ENCODE measurements at regions not wholly inside any gene's neighbourhood (a gene's known extent, or its start where the extent isn't known, plus 50 kb on each side); places are given as distances from the start of the nearest gene placed in this dataset.

DNA sequence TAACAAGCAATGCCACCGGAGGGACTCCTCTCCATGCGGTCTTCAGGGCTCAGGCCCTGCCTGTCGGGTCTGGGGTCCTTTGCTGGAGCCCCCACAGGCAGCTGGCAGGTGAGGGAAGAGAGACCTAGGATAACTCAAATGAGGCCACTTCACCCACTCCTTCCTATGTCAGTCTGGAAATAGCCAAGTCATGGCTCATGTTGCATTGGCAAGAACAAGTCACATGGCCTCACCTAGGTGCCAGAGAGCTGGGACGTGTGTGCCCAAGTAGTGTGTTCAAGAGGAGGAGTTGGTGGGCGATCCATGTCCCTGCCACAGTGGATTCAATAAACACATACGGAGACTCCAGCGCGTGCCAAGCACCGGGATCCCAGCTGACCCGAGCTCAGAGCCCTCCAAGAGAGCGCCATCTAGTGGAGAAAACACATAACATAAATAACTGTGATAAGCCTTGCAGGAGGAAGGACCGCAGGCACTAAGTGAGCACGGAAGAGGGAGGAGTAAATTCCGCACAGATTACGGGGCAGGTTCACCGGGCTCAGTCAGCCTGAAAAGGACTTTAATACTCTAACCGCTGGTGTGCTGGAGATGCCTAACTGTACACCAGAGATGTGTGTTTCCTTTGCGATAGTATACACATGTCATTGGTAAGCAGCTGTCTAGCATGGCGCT lies 580.8 kb downstream of the CCDC171 start:
- peak in 1 of 2 donors; percentile 24 for DNase-seq (ENCODE audit: low spot score in 2 of 2)
- Mint-ChIP-seq H3K27ac (no peak overlapping the region), H3K36me3 (peaks cover 0 to 4% of the 10 kb centered on the region in 2 donors), H3K9me3 (peaks cover 0 to 3% of the 10 kb centered on the region in 2 donors)
- ATAC-seq = peak; percentile 73 to 88

DNA sequence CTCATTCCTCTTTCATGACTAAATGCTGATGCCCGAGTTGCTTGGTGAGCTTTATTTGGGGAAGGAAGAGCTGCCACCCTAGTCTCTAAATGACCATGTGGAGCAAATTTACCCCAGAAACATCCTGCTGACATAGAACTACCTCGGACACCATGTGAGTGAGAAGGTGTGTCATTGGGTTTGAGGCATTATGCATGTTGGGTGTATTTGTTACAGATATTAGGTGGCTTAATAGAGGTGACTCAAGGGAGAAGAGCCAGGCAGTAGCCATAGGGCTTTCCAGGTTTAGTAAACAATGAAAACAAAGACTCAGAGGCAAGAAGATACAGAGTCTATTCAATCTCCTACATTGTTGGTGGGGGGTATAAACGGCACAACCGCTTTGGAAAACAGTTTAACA lies 581.5 kb downstream of the CCDC171 start:
- no peak for ATAC-seq
- Mint-ChIP-seq H3K36me3 (no peaks in the 10 kb centered on the region), H3K9me3 (no peaks in the 10 kb centered on the region), H3K27ac (no peak overlapping the region)
- no peak for DNase-seq (ENCODE audit: low spot score in 2 of 2)

- Mint-ChIP-seq H3K36me3 (no peaks in the 10 kb centered on the region), H3K27ac (no peak overlapping the region), H3K9me3 (no peaks in the 10 kb centered on the region)
- DNase-seq (ENCODE audit: low spot score in 2 of 2) (no peak), ATAC-seq (no peak)
Measured at GRCh38 chr9:16135968-16136367, 583.1 kb downstream of the CCDC171 start.

DNA sequence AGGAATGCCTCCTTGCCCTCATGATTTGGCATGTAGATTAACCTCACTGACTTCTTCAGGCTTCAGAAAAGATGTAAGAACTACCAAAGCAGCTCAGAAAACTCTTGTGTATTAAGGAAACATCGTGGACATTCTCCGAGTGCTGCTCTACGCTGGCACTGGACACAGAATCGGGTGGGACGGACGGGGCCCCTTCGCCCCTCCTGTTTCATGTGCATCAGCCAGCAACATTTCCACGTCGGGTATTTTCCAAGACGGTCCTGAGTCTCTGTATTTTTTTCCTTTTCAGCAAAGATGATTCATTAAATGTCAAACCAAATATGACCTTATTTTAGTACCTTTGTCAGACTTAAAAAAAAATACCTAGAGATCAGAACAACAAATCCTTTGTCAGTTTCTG lies 583.6 kb downstream of the CCDC171 start:
- DNase-seq (ENCODE audit: low spot score in 2 of 2) = no peak
- Mint-ChIP-seq H3K9me3 (no peaks in the 10 kb centered on the region), H3K36me3 (no peaks in the 10 kb centered on the region), H3K27ac (no peak overlapping the region)
- ATAC-seq = peak in 1 of 2 donors; percentile 28

DNA sequence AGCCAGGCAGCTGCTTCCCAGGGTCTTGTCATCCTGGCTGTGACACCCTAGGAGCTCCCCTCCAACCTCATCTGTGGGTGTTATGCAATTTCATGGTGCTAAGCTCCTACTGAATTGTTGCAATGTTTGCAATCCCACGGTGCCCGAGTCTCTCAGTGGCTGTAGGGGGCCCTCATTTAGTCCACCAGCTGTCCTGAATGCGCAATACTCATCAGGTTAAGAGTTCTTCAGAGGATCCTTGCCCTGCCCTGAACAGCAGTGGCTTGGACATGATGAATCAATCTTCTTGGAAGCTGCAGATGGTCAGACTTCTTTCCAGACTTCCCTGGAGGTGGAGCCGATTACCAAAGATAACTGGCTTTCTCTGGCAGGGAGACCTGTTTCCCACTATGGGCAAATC lies 584.1 kb downstream of the CCDC171 start:
- DNase-seq (ENCODE audit: low spot score in 2 of 2) (no peak), ATAC-seq (no peak)
- no peaks in the 10 kb centered on the region for H3K9me3 Mint-ChIP-seq
- no peaks in the 10 kb centered on the region for H3K36me3 Mint-ChIP-seq
- no peak overlapping the region for H3K27ac Mint-ChIP-seq

DNA sequence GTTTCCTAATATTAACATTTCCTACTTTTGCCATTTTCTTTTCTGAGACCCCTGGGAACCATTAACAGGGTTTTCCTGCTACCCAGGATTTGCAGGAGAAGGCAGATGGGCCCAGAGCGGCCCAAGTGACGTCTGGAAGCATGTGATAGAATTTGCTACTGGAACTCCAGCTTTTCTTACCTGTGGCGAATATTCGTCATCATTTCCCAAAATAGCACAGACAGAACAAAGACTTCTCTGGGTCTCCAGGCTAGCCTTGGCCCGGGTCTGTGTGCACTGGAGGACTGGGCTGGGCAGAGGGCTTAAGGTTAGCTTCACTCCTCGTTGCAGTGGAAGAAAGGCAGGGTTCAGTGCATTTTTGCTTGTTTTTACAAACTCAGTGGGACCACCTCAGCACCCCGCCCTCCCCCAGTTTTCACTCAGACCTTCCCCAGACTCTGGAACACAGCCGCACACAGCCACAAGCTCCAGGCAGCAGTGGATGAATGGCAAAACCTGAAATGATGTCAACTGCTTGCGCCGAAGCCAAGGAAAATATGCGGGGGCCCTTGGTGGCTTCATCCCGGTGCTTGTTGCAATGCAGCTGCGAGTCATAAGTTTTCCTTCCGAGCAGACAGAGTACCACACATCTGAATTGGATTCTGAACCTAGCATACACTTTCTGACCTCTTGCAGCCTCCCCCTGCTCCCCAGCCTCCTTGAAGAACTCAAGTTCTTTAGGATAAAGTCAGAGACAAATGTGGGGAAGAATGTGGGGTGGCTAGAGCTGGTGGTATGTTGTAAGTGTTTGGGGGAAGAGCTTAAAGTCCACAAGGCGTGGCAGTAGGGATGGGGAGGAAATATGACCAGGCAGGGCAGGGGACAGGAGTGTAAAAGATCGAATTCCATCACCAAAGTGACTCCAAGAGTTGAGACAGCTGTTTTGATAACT lies 586.0 kb downstream of the CCDC171 start:
- Mint-ChIP-seq H3K9me3 (no peaks in the 10 kb centered on the region), H3K27ac (peak overlapping the region in 1 of 2 donors; percentile 18), H3K36me3 (no peaks in the 10 kb centered on the region)
- no peak for ATAC-seq
- DNase-seq (ENCODE audit: low spot score in 2 of 2) = no peak

DNA sequence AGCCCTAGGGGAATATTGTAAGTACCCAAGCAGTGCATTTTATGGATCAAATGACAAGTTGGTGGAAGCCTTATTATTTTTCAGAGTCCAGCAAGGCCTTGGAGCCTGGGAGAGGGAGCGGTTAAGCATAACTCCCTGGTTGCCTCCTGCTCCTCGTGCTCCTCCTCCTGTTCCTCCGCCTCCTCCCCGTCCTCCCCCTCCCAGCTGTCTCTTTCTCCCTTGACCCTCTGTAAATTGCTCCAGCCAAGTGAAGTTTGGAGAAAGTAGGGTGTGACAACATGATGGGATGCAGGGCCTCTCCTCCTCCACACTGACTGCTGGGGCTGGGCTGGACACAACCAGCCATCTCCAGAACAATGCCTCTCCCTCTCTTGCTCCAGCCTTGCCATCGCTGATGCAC lies 586.9 kb downstream of the CCDC171 start:
- H3K9me3 Mint-ChIP-seq = no peaks in the 10 kb centered on the region
- no peaks in the 10 kb centered on the region for H3K36me3 Mint-ChIP-seq
- DNase-seq (ENCODE audit: low spot score in 2 of 2) (no peak), ATAC-seq (no peak)
- peak overlapping the region in 1 of 2 donors; percentile 25 for H3K27ac Mint-ChIP-seq

- Mint-ChIP-seq H3K36me3 (no peaks in the 10 kb centered on the region), H3K27ac (no peak overlapping the region), H3K9me3 (no peaks in the 10 kb centered on the region)
- ATAC-seq = no peak
- no peak for DNase-seq (ENCODE audit: low spot score in 2 of 2)
Measured at GRCh38 chr9:16143310-16143709, 590.5 kb downstream of the CCDC171 start.

GRCh38 chr9:16143947-16144890 lies 591.4 kb downstream of the CCDC171 start:
- no peak for DNase-seq (ENCODE audit: low spot score in 2 of 2)
- Mint-ChIP-seq H3K27ac (peak overlapping the region in 1 of 2 donors; percentile 49), H3K36me3 (peaks cover 0 to 4% of the 10 kb centered on the region in 2 donors), H3K9me3 (peaks cover 3 to 4% of the 10 kb centered on the region in 2 donors)
- ATAC-seq = no peak

- ATAC-seq (peak in 1 of 2 donors; percentile 85), DNase-seq (ENCODE audit: low spot score in 2 of 2) (no peak)
- Mint-ChIP-seq H3K9me3 (peaks cover 3 to 4% of the 10 kb centered on the region in 2 donors), H3K27ac (peak overlapping the region in 1 of 2 donors; percentile 49), H3K36me3 (peaks cover 0 to 4% of the 10 kb centered on the region in 2 donors)
Measured at GRCh38 chr9:16145196-16145950, 592.5 kb downstream of the CCDC171 start.

- peaks cover 4 to 7% of the 10 kb centered on the region in 2 donors for H3K36me3 Mint-ChIP-seq
- ATAC-seq = no peak
- no peak for DNase-seq (ENCODE audit: low spot score in 2 of 2)
- no peak overlapping the region for H3K27ac Mint-ChIP-seq
- peaks cover 3 to 8% of the 10 kb centered on the region in 2 donors for H3K9me3 Mint-ChIP-seq
Measured at GRCh38 chr9:16147726-16148125, 594.9 kb downstream of the CCDC171 start.

DNA sequence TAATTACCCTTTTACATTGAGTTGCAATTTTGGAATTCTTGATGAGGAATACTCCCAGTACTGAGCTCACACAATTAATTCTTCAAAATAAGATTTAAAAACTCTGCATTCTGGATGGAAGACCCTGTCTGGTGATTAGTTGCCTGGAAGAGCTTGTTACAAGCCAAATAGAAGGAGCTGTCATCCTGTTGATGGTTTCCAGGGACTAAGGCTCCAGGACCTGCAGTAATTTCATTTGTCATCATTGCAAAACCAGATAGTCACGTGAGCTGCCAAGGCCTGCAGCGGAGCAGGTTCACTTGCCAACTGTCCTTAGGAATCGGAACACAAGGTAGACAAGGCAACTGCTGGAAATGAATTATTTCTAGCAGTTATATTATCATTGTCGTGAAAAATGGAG lies 597.7 kb downstream of the CCDC171 start:
- H3K36me3 Mint-ChIP-seq = peaks cover 4 to 7% of the 10 kb centered on the region in 2 donors
- DNase-seq (ENCODE audit: low spot score in 2 of 2) = no peak
- no peak for ATAC-seq

DNA sequence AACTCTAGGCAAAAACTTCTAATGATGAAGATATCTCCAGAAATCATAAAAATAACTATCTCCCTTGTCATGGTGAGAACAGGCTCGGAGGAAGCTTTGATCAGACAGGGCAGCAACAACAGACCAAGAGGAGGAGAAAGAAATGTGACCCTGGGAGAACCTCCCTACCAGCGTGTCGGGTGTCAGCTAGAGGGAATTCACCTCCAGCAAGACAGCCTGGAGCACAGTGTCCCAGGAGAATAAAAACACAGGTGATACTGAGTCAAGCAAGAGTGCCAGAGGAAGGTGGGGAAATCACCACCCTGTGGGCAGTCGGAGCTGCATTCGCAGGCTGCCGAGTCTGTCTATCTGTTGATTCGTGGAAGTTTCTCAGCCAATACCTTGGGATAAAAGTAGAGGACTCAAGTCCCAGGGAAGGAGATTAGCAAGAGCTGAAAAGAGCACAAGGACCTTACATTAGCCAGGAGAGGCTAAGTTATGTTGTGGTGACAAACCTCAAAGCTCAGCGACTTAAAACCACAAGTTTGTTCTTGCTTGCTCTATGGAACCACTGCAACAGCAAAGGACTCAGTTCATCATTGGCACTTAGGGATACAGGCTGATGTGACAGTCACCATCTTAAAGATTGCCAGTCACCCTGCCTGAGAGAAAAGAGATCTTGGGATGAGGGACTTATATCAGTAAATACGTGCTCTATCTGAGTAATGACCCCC lies 598.3 kb downstream of the CCDC171 start:
- Mint-ChIP-seq H3K9me3 (peaks cover 3 to 8% of the 10 kb centered on the region in 2 donors), H3K36me3 (peaks cover 4 to 7% of the 10 kb centered on the region in 2 donors), H3K27ac (no peak overlapping the region)
- peak in 1 of 2 donors; percentile 30 for ATAC-seq
- DNase-seq (ENCODE audit: low spot score in 2 of 2) = no peak

More for the DNA sequence above, 597.7 kb downstream of the CCDC171 start:
- no peak overlapping the region for H3K27ac Mint-ChIP-seq
- peaks cover 3 to 8% of the 10 kb centered on the region in 2 donors for H3K9me3 Mint-ChIP-seq

DNA sequence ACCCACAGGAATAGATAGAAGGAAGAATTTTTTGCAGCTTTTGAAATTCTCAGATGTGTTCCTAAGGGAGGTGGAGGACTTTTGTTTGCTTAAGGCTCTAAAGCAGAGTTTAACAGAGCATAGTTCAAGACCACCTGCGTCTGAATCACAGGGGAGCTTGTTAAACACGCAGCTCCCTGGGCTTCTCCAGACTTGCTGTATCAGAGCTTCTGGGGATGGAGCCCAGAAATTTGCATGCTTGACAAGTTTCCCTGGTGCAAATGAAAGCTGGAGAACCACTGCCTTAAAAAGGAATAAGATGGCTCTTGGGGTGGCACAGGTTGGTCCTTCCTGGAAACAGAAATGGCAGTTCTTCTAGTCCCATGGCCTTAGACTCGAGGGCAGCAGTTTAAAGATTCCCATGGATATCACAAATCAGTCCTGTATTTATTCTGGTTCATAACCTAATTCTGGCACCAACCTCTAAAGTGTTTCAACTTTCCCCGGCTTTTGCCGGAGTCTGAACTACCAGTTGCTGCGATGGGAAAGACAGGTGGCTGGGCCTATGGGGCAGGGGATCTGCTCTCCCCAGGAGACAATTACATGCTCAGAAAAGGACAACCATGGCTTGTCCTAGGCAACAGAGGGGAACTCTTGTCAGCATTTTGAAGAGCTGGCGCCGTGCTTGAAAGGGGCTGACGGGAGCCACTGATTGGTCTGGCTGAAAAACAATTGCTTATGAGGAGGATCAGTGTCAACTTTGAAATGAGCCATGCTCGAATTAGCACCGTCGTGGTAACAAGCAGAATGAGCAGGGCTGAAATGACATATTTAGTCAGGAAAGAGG lies 599.6 kb downstream of the CCDC171 start:
- H3K36me3 Mint-ChIP-seq = peaks cover 4 to 7% of the 10 kb centered on the region in 2 donors
- DNase-seq (ENCODE audit: low spot score in 2 of 2) (no peak), ATAC-seq (no peak)
- no peak overlapping the region for H3K27ac Mint-ChIP-seq
- peaks cover 3 to 8% of the 10 kb centered on the region in 2 donors for H3K9me3 Mint-ChIP-seq

All from activated naive CD4-positive, alpha-beta T cell treated with anti-CD3 and anti-CD28 coated beads, Interleukin-2, amount 50 U/mL, for 72 hours (primary cell).